ENCODE measurements at regions not wholly inside any gene's neighbourhood (a gene's known extent, or its start where the extent isn't known, plus 50 kb on each side); places are given as distances from the start of the nearest gene placed in this dataset.

DNA sequence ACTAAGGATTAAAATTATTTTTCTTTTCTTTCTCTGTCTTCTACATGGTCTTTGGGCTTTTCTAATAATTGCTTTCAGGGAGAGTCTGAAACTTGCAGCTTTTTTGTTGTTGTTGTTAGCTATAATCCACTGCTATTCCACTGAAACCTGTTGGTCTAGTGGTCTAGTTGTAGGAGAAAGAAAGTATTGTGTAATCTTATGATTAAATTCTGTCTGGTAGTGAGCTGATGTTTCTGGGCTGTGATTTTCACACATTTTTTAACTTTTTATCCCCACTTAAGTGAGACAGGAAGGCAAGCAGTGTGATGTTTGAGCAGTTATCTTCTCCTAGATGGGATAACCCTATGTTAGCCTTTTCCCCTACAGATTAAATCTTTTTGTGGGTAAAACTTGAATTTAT lies 825.2 kb downstream of the PCDH7 start (continued):
- TF ChIP-seq CHD7 (IDR thresholded peaks at IDR 0.05; ENCODE audit: insufficient replicate concordance, low read length): no peak
- TF ChIP-seq SP2 (IDR thresholded peaks at IDR 0.05; ENCODE audit: low read length): no peak
- TF ChIP-seq GTF2F1 (IDR thresholded peaks at IDR 0.05; ENCODE audit: borderline replicate concordance, low read depth, low read length): no peak
- TF ChIP-seq TCF12 (IDR thresholded peaks at IDR 0.05; ENCODE audit: low read depth, low read length): no peak
- no peak for TF ChIP-seq CTBP2 (IDR thresholded peaks at IDR 0.05; ENCODE audit: borderline replicate concordance, insufficient read depth, insufficient read length, low read length)
- TF ChIP-seq RNF2 (IDR thresholded peaks at IDR 0.05; ENCODE audit: borderline replicate concordance, low read depth, low read length, missing control alignments, poor library complexity, severe bottlenecking): no peak
- no peak for TF ChIP-seq NRF1 (IDR thresholded peaks at IDR 0.05; ENCODE audit: low read depth, low read length)
- TF ChIP-seq ZNF274 (IDR thresholded peaks at IDR 0.05; ENCODE audit: borderline replicate concordance, extremely low read depth, low read length): no peak
